ENCODE measurements at regions not wholly inside any gene's neighbourhood (a gene's known extent, or its start where the extent isn't known, plus 50 kb on each side); places are given as distances from the start of the nearest gene placed in this dataset.

DNA sequence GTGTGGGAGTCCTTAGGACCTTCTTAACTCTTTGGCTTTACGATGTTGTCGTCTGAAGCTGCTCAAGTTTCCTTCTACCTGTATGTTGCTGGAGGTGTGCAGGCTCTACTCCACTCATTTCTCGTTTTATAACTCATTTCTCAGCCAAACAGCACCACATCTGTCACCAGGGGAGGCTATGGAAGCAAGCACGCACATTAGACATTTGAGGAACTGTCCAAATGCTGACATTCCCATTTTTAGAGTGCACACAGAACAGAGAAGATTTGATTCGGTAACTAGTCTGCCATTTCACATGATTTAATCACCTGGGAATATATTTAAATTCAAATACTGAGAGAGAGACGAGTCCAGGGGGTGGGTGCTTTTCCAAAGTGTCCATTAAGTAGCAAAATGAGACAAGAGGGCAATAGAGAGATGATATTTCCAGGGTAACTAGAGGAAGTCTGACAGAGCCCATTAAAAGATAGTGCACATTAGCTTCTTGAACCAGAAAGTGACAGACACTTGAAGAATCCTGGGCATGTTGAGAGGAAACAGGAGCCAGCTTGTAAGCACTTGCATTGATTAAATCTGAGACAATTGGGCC, 793.3 kb downstream of the TDRD15 start:
- H3K27me3 ChIP-seq (replicated peaks; ENCODE audit: control insufficient read depth, insufficient read depth, low read length), result no peaks in the 10 kb centered on the region
- no peaks in the 10 kb centered on the region for H3K36me3 ChIP-seq (ENCODE audit: control insufficient read depth, insufficient read depth, low read length)
- TF ChIP-seq, protein P1, sequence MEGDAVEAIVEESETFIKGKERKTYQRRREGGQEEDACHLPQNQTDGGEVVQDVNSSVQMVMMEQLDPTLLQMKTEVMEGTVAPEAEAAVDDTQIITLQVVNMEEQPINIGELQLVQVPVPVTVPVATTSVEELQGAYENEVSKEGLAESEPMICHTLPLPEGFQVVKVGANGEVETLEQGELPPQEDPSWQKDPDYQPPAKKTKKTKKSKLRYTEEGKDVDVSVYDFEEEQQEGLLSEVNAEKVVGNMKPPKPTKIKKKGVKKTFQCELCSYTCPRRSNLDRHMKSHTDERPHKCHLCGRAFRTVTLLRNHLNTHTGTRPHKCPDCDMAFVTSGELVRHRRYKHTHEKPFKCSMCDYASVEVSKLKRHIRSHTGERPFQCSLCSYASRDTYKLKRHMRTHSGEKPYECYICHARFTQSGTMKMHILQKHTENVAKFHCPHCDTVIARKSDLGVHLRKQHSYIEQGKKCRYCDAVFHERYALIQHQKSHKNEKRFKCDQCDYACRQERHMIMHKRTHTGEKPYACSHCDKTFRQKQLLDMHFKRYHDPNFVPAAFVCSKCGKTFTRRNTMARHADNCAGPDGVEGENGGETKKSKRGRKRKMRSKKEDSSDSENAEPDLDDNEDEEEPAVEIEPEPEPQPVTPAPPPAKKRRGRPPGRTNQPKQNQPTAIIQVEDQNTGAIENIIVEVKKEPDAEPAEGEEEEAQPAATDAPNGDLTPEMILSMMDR (IDR thresholded peaks at IDR 0.05; ENCODE audit: insufficient read depth in 1 of 2, low read depth in 1 of 2, low read length in 1 of 2, severe bottlenecking in 1 of 2, unreplicated experiment in 1 of 2), result no peak
- peak in 1 of 2 experiments; percentile 14 for DNase-seq
- H3K9me3 ChIP-seq, result no peaks in the 10 kb centered on the region
- no peaks in the 10 kb centered on the region for H3K9me3 Mint-ChIP-seq (ENCODE audit: unreplicated experiment)
- H3K27me3 Mint-ChIP-seq (ENCODE audit: insufficient read depth, unreplicated experiment), result no peaks in the 10 kb centered on the region
- no peaks in the 10 kb centered on the region for H3K4me1 Mint-ChIP-seq (ENCODE audit: low read depth, unreplicated experiment)
- H3K4me3 ChIP-seq (ENCODE audit: low read depth, low read length), result no peak overlapping the region
- H3K27ac Mint-ChIP-seq (ENCODE audit: unreplicated experiment), result no peak overlapping the region
- intact Hi-C loops (cut with micrococcal nuclease; ENCODE audit: unreplicated experiment), result no loop called here
- ChIA-PET POLR2A (no interaction called here), CTCF (no interaction called here)
- no TSS peak for BruUV-seq (replicated peaks)
- no peaks in the 10 kb centered on the region for H3K36me3 Mint-ChIP-seq (ENCODE audit: insufficient read depth, unreplicated experiment)
- no peak overlapping the region for H3K4me3 Mint-ChIP-seq (ENCODE audit: unreplicated experiment)
- no peaks in the 10 kb centered on the region for H3K4me1 ChIP-seq

DNA sequence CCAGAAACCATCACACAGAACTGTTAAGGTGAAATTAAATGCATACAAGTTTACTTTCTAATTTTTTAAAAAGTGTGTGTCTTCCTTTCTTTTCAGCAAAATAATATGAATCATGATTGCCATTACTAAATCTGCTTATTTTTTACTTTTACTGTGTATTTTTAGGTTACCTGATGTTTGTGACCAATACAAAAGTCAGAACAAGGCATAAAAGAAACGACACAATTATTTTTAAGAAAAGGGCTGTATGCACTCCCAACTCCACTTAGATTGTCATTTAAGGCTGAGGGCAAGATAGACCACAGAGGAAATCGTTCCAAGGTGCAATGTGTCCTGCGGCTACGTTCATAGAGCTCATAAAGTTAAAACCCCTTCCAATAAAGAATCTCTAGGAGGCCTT, 797.0 kb downstream of the TDRD15 start:
- TF ChIP-seq, protein P1 (IDR thresholded peaks at IDR 0.05; ENCODE audit: insufficient read depth in 1 of 2, low read depth in 1 of 2, low read length in 1 of 2, severe bottlenecking in 1 of 2, unreplicated experiment in 1 of 2), result no peak
- H3K4me1 ChIP-seq, result no peaks in the 10 kb centered on the region
- Mint-ChIP-seq H3K36me3 (ENCODE audit: insufficient read depth, unreplicated experiment) (no peaks in the 10 kb centered on the region), H3K27ac (ENCODE audit: unreplicated experiment) (no peak overlapping the region), H3K9me3 (ENCODE audit: unreplicated experiment) (peaks cover 7% of the 10 kb centered on the region), H3K4me1 (ENCODE audit: low read depth, unreplicated experiment) (no peaks in the 10 kb centered on the region), H3K27me3 (ENCODE audit: insufficient read depth, unreplicated experiment) (no peaks in the 10 kb centered on the region), H3K4me3 (ENCODE audit: unreplicated experiment) (no peak overlapping the region)
- ChIA-PET POLR2A (no interaction called here), CTCF (no interaction called here)
- no peaks in the 10 kb centered on the region for H3K36me3 ChIP-seq (ENCODE audit: control insufficient read depth, insufficient read depth, low read length)
- no peaks in the 10 kb centered on the region for H3K9me3 ChIP-seq
- H3K27me3 ChIP-seq (replicated peaks; ENCODE audit: control insufficient read depth, insufficient read depth, low read length), result no peaks in the 10 kb centered on the region
- DNase-seq, result no peak
- intact Hi-C loops (cut with micrococcal nuclease; ENCODE audit: unreplicated experiment), result loop anchor here (10.0 kb wide), 1 partner anchor 204 kb away; no protein-coding TSS in a partner anchor
- no TSS peak for BruUV-seq (replicated peaks)
- no peak overlapping the region for H3K4me3 ChIP-seq (ENCODE audit: low read depth, low read length)

DNA sequence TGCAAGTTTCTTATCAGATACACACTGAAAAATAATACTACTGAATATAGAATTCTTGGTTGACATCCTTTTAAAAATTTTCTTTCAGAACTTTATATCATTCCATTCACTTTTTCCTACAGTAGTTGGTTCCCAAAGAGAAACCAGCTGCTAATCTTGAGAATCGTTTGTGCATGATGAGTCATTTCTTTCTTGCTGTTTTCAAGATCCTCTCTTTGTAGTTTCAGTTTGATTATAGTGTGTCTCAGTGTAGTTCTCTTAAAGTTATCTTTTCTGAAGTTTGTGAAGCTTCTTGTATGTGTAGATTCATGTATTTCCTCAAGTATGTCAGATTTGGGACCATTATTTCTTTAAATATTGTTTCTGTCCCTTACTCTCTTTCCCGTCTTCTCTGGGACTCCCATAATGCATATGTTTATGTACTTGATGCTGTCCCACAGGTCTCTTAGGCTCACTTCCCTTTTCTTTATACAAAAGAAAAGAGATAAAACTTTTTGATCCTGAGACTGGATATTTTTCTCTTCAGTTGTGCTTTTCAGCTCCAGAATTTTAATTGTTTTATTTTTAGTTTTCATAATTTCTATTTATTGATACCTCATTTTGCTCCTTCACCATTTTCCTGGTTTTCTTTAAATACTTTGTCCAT, 801.0 kb downstream of the TDRD15 start:
- no peaks in the 10 kb centered on the region for H3K4me1 Mint-ChIP-seq (ENCODE audit: low read depth, unreplicated experiment)
- no peaks in the 10 kb centered on the region for H3K36me3 ChIP-seq (ENCODE audit: control insufficient read depth, insufficient read depth, low read length)
- no peak overlapping the region for H3K4me3 ChIP-seq (ENCODE audit: low read depth, low read length)
- no peaks in the 10 kb centered on the region for H3K4me1 ChIP-seq
- H3K36me3 Mint-ChIP-seq (ENCODE audit: insufficient read depth, unreplicated experiment), result no peaks in the 10 kb centered on the region
- POLR2A ChIA-PET, result no interaction called here
- CTCF ChIA-PET, result no interaction called here
- TF ChIP-seq, protein P1 (IDR thresholded peaks at IDR 0.05; ENCODE audit: insufficient read depth in 1 of 2, low read depth in 1 of 2, low read length in 1 of 2, severe bottlenecking in 1 of 2, unreplicated experiment in 1 of 2), result no peak
- H3K27ac Mint-ChIP-seq (ENCODE audit: unreplicated experiment), result no peak overlapping the region
- no peaks in the 10 kb centered on the region for H3K9me3 ChIP-seq
- peaks cover 10% of the 10 kb centered on the region for H3K9me3 Mint-ChIP-seq (ENCODE audit: unreplicated experiment)
- intact Hi-C loops (cut with micrococcal nuclease; ENCODE audit: unreplicated experiment), result loop anchor here (10.0 kb wide), 1 partner anchor 200 kb away; no protein-coding TSS in a partner anchor
- BruUV-seq (replicated peaks), result no TSS peak
- H3K4me3 Mint-ChIP-seq (ENCODE audit: unreplicated experiment), result no peak overlapping the region
- H3K27me3 ChIP-seq (replicated peaks; ENCODE audit: control insufficient read depth, insufficient read depth, low read length), result no peaks in the 10 kb centered on the region
- no peaks in the 10 kb centered on the region for H3K27me3 Mint-ChIP-seq (ENCODE audit: insufficient read depth, unreplicated experiment)
- no peak for DNase-seq

Measured in Caco-2 (cell line).